ENCODE measurements at regions not wholly inside any gene's neighbourhood (a gene's known extent, or its start where the extent isn't known, plus 50 kb on each side); places are given as distances from the start of the nearest gene placed in this dataset.
"Not testable (repeated sequence)": the region's sequence is repeated elsewhere in the genome, so short reads cannot be mapped to it uniquely, and the experiment has no call there.

DNA sequence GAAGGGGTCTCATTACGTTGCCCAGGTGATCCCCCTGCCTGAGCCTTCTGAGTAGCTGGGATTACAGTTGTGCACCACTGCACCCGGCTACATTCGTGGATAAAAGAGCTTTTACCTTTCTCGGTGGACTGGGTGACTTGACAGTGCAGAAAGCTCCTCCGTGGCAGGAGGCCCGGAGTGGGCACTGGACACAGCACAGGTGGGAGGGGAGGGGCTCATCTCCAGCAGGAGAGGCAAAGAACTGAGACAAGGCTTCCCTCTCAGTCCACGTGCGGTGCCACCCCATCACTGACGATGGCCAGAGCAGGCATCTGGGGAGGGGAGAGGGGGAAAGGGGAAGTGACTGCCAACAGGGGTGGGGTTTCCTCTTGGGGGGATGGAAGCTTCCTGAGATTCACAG is 118.4 kb downstream of the SHANK2 start:
- no peak for DNase-seq (ENCODE audit: low read depth in 2 of 2)
- H3K4me3 ChIP-seq (replicated peaks in 1 of 2; ENCODE audit: low read depth in 2 of 2, low read length in 2 of 2), result no peak overlapping the region
- TF ChIP-seq, protein P1, sequence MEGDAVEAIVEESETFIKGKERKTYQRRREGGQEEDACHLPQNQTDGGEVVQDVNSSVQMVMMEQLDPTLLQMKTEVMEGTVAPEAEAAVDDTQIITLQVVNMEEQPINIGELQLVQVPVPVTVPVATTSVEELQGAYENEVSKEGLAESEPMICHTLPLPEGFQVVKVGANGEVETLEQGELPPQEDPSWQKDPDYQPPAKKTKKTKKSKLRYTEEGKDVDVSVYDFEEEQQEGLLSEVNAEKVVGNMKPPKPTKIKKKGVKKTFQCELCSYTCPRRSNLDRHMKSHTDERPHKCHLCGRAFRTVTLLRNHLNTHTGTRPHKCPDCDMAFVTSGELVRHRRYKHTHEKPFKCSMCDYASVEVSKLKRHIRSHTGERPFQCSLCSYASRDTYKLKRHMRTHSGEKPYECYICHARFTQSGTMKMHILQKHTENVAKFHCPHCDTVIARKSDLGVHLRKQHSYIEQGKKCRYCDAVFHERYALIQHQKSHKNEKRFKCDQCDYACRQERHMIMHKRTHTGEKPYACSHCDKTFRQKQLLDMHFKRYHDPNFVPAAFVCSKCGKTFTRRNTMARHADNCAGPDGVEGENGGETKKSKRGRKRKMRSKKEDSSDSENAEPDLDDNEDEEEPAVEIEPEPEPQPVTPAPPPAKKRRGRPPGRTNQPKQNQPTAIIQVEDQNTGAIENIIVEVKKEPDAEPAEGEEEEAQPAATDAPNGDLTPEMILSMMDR (IDR thresholded peaks at IDR 0.05; ENCODE audit: low read depth, low read length), result no peak

DNA sequence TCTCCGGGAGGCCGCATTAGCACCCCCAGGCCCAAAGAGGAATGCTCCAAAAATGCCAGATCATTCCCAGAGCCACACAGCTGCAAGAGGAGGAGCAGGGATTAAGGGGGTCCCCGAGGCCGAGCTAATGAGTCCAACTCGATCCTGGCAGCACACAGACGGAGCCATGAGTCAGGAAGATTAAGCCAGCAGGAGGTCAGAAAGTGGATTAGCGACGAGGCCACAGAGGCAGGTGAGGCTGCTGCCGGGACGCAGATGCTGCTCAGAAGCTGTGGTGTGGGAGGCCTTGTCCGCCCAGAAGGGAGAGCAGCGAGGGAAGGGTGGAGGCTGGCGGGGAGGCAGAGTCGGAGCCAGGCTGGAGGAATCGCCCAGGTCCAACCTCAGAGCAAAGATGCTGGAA is 120.5 kb downstream of the SHANK2 start:
- no peak for DNase-seq (ENCODE audit: low read depth in 2 of 2)
- H3K4me3 ChIP-seq (replicated peaks in 1 of 2; ENCODE audit: low read depth in 2 of 2, low read length in 2 of 2), result no peak overlapping the region
- TF ChIP-seq, protein P1 (IDR thresholded peaks at IDR 0.05; ENCODE audit: low read depth, low read length), result no peak

DNA sequence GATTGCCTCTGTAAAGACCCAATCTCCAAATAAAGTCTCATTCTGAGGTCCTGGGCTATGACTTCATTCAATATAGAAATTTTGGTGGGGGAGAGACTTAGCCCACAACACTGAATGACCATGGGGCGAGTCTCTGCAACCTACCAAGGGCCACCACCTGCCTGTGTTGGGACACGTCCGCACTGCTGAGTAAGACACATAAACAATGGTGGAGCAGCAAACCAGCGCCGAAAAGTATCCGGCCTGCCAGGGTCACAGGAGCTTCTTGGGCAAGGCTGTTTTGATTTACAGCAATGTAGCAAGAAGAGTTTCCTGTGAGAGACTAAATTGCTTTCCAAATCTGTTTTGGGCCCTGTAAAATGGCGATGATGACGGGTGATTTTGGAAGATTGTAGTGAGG is 122.3 kb downstream of the SHANK2 start:
- no peak overlapping the region for H3K4me3 ChIP-seq (replicated peaks in 1 of 2; ENCODE audit: low read depth in 2 of 2, low read length in 2 of 2)
- TF ChIP-seq, protein P1 (IDR thresholded peaks at IDR 0.05; ENCODE audit: low read depth, low read length), result no peak
- no peak for DNase-seq (ENCODE audit: low read depth in 2 of 2)

DNA sequence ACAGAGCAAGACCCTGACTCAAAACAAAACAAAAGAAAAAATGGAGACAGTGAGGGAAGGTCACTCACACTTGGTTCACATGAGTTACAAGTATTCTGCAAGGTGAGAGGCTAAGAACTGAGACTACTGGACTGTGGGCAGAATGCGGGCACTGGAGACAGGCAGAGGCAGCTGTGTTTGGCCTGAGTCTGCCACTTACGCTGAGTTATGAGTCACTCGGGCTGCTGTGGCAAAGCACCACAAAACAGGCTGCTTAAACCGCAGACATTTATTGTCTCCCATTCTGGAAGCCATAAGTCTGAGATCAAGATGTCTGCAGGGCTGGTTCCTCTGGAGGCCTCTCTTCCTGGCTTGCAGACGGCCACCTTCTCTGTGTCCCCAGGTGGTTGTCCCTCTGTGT is 122.8 kb downstream of the SHANK2 start:
- TF ChIP-seq, protein P1 (IDR thresholded peaks at IDR 0.05; ENCODE audit: low read depth, low read length), result no peak
- H3K4me3 ChIP-seq (replicated peaks in 1 of 2; ENCODE audit: low read depth in 2 of 2, low read length in 2 of 2), result no peak overlapping the region
- DNase-seq (ENCODE audit: low read depth in 2 of 2), result no peak

DNA sequence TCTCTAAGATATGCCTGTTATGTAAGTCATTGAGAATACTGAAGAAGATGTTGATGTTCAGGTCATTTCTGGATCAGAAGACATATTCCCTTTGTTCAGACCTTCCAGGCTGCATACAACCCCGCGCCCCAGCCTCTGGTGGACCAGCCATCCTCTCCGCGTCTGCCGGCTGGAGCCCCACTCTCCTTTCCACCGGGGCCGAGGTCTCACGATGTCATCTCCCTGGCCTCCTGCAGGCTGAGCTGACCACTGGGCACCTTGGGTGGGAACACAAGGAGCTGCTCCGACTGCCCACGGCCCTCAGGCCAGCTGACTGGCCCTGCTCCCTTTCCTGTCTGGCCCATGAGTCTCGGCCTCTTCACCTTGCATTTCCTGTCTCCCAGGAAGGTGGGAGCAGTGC is 124.6 kb downstream of the SHANK2 start:
- TF ChIP-seq, protein P1 (IDR thresholded peaks at IDR 0.05; ENCODE audit: low read depth, low read length), result no peak

DNA sequence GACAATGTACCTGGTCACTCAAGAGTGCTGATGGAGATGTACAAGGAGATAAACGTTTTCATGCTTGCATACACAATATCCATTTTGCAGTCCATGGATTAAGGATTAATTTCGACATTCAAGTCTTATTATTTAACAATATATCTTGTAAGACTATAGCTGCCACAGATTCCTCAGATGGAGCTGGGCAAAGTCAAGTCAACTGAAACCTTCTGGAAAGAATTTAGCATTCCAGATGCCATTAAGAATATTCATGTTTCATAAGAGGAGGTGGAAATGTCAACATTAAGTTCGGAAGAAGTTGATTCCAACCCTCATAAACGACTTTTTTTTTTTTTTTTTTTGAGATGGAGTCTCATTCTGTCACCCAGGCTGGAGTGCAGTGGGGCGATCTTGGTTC is 126.0 kb downstream of the SHANK2 start:
- not testable (repeated sequence) for H3K4me3 ChIP-seq (replicated peaks in 1 of 2; ENCODE audit: low read depth in 2 of 2, low read length in 2 of 2); DNase-seq (ENCODE audit: low read depth in 2 of 2)

More for the DNA sequence above, 124.6 kb downstream of the SHANK2 start:
- no peak for DNase-seq (ENCODE audit: low read depth in 2 of 2)
- no peak overlapping the region for H3K4me3 ChIP-seq (replicated peaks in 1 of 2; ENCODE audit: low read depth in 2 of 2, low read length in 2 of 2)

DNA sequence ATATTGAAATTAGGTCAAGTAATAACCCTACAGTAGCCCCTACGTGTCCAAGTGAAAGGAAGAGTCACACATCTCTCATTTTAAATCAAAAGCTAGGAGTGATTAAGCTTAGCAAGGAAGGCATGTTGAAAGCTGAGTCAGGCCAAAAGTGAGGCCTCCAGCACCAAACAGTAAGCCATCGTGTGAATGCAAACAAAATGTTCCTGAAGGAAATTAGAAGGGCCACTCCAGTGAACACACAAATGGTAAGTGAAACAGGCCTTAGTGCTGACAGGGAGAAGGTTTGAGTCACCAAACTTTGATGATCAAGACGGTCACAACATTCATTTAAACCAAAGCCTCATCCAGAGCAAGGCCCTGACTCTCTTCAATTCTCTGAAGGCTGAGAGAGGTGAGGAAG is 127.2 kb downstream of the SHANK2 start:
- no peak for DNase-seq (ENCODE audit: low read depth in 2 of 2)
- TF ChIP-seq, protein P1 (IDR thresholded peaks at IDR 0.05; ENCODE audit: low read depth, low read length), result no peak
- no peak overlapping the region for H3K4me3 ChIP-seq (replicated peaks in 1 of 2; ENCODE audit: low read depth in 2 of 2, low read length in 2 of 2)
